ENCODE measurements at regions not wholly inside any gene's neighbourhood (a gene's known extent, or its start where the extent isn't known, plus 50 kb on each side); places are given as distances from the start of the nearest gene placed in this dataset.
"Not testable (repeated sequence)": the region's sequence is repeated elsewhere in the genome, so short reads cannot be mapped to it uniquely, and the experiment has no call there.

DNA sequence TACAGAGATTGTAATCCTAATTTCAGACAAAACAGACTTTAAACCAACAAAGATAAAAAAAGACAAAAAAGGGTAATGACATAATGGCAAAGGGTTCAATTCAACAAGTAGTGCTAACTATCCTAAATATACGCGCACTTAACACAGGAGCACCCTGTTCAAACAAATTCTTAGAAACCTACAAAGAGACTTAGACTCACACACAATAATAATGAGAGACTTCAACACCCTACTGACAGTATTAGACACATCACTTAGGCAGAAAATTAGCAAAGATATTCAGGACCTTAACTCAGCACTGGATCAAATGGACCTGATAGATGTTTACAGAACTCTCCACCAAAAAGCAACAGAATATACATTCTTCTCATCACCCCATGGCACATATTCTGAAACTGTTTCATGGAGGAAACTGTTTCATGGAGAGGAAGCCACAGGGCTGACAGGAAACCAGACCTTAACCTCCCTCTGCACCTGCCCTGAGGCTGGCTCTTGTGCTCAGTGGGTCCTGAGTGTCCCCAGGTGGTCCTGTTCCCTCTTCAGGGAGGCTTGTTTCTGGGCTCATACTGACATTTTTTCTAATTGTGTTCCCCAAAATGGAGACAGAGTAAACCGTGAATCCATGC is 54.7 kb downstream of the OR4M2 start:
- intact Hi-C loops (cut with DNase I); DNase-seq: not testable (repeated sequence)

DNA sequence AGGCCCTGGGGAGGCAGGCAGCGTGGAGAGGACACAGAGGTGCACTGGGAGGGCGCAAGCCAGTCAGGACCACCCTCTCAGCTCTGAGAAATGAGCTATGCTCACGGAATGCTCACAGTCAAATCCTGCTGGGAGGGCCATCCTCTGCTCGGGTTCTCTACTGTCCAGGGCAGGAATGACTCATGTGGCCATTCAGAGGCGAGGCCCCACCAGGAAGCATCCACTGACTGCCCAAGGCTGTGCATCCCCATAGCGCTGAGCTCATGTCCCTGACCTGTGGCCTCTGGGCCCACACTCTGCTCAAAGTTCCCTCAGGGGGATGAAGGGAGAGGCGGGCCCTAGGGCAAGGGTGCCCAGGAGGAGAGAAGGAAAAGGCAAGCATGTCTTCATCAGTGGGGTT is 57.2 kb downstream of the OR4M2 start:
- intact Hi-C loops (cut with DNase I); DNase-seq: not testable (repeated sequence)

DNA sequence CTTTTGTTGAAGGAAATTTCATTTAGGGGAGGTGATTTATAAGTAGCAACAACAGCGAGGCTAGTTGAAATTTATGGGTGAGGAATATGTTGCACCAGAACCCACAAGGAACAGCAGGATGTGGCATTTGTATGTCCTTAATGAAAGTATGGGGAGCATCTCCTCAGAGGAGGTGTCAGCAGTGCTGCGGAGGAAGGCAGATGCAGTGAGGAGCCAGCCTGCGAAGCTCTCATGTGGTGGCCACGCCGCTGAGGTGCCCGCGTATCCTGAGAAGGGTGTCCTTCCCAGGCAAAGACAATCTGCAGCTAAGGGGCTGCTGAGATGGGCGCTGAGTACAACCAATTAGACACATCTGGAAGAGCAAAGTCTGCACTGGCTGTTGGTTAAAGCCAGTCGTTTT is 60.8 kb downstream of the OR4M2 start:
- intact Hi-C loops (cut with DNase I); DNase-seq: not testable (repeated sequence)

DNA sequence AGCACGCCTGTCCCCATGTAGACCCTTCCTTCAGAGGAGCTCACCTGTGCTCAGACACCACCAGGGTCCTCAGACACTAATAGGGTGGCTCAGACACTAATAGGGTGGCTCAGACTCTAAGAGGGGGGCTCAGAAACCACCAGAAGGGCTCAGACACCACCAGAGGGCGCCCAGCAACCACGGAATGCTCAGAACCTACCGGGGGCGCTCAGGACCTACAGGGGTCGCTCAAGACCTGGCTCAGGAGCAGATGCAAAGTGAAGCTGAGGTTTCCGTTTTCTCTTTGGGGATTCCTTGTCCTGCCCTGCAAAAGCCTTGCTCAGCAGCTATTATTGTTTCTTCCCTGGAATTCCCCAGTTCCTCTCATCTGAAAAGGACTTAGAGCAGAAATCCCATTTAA is 67.8 kb downstream of the OR4M2 start:
- DNase-seq; intact Hi-C loops (cut with DNase I): not testable (repeated sequence)

DNA sequence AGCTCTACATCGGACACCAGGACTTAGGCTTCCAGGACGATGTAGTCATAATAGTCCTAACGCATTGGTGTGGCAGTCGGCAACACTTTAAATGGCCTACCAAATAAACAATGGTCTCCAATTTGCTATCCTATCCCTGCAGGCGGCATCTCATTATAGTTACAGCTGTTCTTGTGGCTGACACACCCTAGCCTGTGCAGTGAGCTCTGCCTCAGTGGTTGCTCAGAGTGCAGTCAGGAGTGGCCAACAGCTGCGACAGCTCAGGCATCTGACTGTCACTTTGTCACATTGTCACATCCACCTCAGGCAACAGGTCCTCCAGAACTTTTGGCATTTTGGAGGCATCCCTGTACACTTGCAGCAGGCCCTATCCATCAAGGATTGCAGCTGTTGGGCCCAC is 77.9 kb downstream of the OR4M2 start:
- intact Hi-C loops (cut with DNase I); DNase-seq: not testable (repeated sequence)

DNA sequence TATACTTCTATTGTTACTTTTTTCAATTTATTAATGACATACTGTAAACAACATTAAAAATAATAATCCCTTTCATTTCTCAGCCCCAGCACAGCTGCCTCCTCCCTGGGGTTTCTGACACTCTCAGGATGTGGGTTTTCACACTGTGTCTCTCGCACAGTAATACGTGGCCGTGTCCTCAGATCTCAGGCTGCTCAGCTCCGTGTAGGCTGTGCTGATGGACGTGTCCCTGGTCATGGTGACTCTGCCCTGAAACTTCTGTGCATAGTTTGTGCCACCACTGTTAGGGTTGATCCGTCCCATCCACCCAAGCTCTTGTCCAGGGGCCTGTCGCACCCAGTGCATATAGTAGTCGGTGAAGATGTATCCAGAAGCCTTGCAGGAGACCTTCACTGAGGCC is 80.0 kb downstream of the OR4M2 start:
- DNase-seq; intact Hi-C loops (cut with DNase I): not testable (repeated sequence)

DNA sequence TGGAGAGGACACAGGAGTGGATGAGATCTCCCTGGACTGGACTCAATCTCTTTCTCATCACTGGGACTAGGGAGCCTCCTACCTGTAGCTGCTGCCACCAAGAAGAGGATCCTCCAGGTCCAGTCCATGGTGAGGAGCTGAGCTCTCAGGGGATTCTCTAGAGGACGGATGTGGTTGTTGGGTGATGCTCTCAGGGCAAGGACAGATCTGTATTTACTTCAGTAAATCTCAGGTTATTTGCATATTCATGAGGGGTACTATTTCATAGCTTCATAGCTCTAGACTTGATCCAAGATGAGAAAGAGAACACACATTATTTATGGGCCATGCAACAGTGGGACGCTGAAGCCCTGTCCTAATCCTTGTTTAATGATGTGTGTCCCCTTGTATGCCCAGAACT is 80.4 kb downstream of the OR4M2 start:
- intact Hi-C loops (cut with DNase I); DNase-seq: not testable (repeated sequence)

DNA sequence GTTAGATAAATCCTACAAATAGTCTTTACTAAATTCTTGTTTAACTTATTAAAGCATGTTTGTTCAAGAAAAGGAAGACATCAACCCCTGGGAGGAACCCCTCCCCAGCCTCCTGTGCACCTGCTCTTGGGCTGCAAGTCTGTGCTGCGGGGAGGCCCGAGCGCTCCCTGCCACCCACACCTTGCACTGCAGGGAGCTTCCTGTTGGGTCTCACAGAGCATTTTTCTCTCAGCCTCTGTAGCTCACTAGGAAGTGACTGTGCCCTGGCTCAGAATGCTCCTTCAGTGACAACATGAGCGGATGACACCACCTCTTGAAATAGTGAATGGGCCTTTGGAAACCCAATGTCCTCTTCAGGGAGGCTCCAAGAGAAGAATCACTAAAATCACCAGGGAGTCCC is 81.1 kb downstream of the OR4M2 start:
- DNase-seq; intact Hi-C loops (cut with DNase I): not testable (repeated sequence)

DNA sequence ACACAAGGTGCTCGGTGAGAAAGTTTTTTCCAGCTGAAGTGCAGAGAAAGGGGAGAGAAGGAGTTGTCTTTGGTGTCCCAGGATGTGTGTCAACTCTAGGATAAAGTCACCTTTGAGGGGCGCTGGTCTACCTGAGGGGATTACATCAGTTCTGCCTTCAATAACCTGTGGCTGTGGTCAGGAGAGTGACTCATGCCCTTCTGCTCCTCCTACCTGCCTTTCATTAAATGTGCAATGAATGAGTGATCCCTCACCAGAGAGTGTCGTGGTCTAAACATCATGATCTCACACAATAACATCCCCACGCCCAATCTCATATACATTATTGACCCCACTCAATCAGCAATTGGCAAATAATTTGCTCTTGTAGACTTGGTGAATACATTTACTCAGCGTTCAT is 83.4 kb downstream of the OR4M2 start:
- DNase-seq; intact Hi-C loops (cut with DNase I): not testable (repeated sequence)

DNA sequence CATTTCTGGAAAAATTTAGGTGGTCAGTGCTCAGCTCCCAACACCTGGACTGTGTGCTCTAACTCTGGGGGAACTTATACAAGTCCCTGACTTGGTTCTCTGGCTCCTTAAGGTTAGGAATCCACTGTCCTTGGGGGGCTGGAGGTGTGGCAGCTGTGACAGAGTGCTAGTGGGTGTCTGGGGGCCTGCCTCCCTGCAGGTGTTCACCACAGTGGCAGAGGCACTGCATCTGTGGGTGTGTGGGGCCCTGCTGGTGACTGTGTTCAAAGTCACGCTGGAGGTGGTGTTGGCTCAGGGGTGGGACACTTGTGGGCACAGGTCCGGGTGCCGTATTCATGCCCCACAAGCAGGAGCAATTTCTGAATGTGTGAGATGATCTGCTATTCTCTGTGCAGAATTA is 87.2 kb downstream of the OR4M2 start:
- intact Hi-C loops (cut with DNase I): not testable (repeated sequence)
- DNase-seq: peak in 2 of 10 donors; percentile 24 to 55

DNA sequence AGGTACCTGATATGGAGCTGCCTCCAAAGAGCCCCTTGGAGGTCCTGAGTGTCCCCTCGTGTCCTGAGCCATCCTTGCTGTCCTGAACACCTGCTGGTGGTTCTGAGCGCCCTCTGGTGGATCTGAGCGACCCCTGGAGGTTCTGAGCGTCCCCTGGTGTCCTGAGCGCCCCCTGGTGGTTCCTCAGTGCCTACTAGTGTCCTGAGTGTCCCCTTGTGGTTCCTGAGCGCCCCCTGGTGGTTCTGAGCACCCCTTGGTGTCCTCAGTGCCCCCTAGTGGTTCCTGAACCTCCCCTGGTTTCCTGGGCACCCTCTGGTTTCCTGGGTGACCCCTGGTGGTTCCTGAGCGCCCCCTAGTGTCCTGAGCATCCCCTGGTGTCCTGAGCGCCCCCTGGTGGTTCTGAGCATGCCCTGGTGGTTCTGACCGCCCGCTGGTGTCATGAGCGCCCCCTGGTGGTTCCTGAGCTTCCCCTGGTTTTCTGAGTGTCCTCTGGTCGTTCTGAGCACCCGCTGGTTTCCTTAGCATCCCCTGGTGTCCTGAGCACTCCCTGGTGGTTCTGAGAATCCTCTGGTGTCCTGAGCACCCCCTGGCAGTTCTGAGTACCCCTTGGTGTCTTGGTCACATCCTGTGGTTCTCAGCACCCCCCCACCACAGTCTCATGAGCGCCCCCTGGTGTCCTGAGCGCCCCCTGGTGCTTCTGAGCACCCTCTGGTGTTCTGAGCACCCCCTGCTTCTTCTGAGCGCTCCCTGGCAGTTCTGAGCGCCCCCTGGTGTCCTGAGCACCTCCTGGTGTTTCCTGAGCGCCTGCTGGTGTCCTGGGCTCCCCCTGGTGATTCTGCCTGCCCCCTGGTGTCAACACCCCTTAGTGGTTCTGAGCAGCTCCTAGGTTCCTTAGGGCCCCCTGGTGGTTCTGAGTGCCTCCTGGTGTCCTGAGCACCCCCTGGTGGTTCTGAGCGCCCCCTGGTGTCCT is 93.0 kb downstream of the OR4M2 start:
- intact Hi-C loops (cut with DNase I); DNase-seq: not testable (repeated sequence)

DNA sequence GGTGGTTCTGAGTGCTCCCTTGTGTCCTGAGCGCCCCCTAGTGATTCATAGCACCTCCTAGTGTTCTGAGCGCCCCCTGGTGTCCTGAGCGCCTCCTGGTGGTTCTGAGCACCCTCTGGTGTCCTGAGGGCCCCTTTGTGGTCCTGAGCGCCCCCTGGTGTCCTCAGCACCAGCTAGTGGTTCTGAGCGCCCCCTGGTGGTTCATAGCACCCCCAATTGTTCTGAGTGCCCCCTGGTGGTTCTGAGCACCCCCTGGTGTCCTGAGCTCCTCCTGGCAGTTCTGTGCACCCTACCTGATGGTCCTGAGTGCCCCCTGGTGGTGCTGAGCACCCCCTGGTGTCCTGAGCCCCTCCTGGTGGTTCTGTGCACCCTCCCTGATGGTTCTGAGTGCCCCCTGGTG is 93.8 kb downstream of the OR4M2 start:
- DNase-seq; intact Hi-C loops (cut with DNase I): not testable (repeated sequence)

DNA sequence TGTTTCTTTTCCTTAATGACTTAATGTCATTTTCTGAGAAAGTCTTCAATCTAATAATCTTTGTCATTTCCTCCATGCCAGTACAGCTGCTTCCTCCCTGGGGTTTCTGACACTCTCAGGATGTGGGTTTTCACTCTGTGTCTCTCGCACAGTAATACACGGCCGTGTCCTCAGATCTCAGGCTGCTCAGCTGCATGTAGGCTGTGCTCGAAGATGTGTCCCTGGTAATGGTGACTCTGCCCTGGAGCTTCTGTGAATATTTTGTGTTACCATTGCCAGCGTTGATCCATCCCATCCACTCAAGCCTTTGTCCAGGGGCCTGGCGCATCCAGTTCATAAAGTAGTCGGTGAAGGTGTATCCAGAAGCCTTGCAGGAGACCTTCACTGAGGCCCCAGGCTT is 97.6 kb downstream of the OR4M2 start:
- DNase-seq; intact Hi-C loops (cut with DNase I): not testable (repeated sequence)

DNA sequence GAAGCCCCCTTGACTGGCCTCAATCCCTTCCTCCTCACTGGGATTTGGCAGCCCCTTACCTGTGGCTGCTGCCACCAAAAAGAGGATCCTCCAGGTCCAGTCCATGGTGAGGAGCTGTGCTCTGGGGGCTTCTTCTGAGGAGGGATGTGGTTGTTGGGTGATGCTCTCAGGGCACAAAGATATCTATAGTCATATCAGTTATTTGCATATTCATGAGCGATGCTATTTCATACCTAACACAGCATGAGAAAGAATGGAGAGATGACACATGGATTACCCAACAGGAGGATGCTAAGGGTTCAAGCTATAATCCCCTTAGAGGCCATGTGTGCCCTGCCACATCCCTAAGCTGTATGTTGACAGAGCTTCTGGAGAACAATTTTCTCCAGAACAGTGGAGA is 98.1 kb downstream of the OR4M2 start:
- intact Hi-C loops (cut with DNase I); DNase-seq: not testable (repeated sequence)

DNA sequence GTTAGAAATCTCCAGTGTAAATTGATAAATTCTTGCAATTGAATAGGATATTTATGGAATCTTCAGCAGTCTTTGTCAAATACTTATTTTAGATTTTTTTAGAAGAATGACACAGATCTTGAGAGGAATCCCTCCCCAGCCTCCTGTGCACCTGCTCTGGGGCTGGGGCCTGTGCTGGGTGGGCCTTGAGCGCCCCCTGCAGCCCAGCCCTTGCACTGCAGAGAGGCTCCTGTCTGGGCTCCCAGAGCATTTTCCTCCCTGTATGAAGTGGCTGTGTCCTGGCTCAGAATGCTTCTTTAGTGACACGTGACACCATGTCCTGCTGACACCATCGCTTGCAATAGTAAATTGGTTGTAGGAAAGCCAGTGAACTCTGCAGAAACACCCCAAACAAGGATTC is 98.7 kb downstream of the OR4M2 start:
- DNase-seq; intact Hi-C loops (cut with DNase I): not testable (repeated sequence)

DNA sequence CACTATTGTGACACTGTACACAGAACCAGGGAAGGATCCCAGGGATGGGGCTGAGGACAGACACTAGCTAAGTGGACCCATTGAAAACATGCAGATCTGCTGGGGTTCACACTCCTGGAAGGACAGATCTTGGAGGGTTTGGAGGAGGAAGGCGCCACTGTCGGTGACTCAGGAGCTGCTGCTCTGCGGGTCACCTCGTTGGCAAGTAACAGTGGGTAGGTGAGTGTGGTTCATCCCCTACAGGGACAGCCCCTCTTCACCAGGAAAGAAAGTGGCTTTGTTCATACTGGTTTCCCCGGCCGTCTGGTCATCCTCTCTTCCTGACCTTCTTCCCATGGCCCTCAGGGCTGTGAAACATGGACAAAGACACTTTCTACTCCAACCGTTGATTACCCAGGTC is 100.3 kb downstream of the OR4M2 start:
- intact Hi-C loops (cut with DNase I): not testable (repeated sequence)

DNA sequence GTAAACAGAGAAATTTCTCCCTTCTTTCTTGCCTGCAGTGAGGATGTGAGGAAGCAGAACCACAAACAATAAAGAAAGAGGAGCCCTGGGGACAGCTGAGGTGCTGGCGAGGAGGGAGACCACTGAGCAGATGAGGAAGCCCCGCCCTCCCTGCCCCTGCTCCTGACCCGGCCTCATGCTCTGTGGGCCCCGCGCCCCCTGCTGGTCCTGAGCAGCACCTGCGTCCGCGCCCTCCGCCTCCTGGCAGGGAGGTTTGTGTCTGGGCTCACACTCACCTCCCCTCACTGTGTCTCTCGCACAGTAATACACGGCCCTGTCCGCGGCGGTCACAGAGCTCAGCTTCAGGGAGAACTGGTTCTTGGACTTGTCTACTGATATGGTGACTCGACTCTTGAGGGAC is 104.4 kb downstream of the OR4M2 start:
- intact Hi-C loops (cut with DNase I): not testable (repeated sequence)
- DNase-seq: peak in 1 of 10 donors; percentile 10

More for the DNA sequence above, 100.3 kb downstream of the OR4M2 start:
- DNase-seq: not testable (repeated sequence)

DNA sequence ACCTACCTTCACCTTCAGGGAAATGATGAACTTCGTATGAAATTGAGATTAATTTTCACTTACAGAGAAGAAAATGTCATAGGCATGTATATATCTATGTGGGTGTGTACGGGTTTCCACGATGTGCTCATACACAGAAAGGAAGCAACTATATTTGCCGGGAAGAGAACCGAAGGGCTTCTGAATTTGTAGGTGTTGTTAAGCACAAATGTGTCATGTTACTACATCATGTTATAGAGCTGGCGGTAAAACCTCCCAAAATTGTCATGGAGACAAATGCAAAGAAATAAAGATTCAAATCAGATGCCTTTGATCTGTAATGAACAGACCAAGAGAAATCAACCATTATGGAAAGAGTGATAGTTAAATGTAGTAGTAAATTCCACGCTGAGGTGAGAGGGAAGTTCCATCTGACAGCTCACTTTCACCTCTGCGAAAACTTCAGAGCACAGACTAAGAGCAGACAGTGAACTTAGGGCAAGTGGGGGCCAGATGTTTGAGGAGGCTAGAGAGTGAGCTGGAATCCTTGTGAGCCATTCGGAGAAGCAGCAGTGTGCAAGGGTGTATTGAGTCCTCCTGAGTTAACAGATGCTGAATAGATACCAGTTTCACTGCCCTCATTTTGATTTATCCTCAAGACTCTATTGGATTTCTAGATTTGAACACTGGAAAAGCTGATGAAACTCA is 106.7 kb downstream of the OR4M2 start:
- DNase-seq; intact Hi-C loops (cut with DNase I): not testable (repeated sequence)

DNA sequence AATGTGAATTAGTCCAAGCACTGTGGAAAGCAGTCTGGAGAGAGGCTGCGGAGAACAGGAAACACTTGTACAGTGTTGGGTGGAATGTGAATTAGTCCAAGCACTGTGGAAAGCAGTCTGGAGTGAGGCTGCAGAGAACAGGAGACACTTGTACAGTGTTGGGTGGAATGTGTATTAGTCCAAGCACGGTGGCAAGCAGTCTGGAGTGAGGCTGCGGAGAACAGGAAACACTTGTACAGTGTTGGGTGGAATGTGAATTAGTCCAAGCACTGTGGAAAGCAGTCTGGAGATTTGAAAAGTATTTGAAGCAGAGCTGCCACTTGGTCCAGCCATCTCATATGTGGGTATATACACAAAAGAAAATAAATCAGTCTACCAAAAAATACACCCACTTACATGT is 111.5 kb downstream of the OR4M2 start:
- peak in 1 of 10 donors; percentile 19 for DNase-seq
- intact Hi-C loops (cut with DNase I): not testable (repeated sequence)

DNA sequence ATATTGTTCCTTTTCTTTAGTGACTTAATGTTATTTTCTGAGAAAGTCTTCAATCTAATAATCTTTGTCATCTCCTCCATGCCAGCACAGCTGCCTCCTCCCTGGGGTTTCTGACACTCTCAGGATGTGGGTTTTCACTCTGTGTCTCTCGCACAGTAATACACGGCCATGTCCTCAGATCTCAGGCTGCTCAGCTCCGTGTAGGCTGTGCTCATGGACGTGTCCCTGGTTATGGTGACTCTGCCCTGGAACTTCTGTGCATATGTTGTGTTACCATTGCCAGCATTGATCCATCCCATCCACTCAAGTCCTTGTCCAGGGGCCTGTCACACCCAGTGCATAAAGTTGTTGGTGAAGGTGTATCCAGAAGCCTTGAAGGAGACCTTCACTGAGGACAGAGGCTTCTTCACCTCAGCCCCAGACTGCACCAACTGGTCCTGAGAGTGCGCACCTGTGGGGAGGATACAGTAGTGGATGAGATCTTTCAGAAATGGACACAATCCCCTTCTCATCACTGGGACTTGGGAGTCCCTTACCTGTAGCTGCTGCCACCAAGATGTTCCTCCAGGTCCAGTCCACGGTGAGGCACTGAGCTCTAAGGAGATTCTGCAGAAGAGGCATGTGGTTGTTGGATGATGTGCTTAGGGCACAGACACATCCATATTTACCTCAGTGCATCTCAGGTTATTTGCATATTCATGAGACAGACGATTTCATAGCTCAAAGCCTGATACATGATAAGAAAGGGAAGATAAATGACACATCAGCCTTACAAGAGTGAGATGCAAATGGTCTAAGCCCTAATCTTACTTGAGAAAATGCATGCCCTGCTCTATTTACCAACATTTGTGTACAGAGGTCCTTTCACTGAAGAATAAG is 114.7 kb downstream of the OR4M2 start:
- intact Hi-C loops (cut with DNase I); DNase-seq: not testable (repeated sequence)
